ENCODE measurements at regions not wholly inside any gene's neighbourhood (a gene's known extent, or its start where the extent isn't known, plus 50 kb on each side); places are given as distances from the start of the nearest gene placed in this dataset.

DNA sequence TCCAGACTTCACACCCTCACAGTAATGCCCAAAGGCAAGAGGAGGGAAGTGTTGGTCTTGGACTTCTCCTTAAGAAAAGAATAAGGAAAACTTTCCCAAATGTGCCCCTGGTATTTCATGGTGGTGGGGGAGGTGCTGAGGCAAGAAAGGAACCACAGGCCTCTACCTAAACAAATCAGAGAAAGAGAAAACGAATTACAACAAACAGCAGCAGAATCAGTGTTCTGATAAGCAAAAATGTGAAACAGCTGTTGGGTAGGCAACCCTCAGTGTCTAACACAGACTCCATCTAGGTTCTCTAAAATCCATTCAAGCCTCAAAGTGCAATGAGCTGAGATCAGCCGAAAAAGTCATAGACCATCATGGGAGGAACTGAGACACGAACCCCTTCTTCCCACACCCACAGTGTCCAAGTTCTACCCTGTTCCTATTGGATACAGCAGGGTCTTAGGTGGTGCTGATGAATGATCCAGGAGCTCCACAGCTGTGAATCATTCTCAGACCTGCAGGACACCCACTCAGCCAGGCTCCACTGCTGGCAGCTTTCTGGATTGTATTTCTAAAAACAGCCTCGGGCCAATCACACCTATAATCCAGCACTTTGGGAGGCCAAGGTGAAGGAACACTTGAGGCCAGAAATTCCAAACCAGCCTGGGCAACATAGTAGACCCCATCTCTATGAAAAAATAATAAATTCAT is 149.1 kb downstream of the PLPP3 start (continued):
- TF ChIP-seq, protein P1, sequence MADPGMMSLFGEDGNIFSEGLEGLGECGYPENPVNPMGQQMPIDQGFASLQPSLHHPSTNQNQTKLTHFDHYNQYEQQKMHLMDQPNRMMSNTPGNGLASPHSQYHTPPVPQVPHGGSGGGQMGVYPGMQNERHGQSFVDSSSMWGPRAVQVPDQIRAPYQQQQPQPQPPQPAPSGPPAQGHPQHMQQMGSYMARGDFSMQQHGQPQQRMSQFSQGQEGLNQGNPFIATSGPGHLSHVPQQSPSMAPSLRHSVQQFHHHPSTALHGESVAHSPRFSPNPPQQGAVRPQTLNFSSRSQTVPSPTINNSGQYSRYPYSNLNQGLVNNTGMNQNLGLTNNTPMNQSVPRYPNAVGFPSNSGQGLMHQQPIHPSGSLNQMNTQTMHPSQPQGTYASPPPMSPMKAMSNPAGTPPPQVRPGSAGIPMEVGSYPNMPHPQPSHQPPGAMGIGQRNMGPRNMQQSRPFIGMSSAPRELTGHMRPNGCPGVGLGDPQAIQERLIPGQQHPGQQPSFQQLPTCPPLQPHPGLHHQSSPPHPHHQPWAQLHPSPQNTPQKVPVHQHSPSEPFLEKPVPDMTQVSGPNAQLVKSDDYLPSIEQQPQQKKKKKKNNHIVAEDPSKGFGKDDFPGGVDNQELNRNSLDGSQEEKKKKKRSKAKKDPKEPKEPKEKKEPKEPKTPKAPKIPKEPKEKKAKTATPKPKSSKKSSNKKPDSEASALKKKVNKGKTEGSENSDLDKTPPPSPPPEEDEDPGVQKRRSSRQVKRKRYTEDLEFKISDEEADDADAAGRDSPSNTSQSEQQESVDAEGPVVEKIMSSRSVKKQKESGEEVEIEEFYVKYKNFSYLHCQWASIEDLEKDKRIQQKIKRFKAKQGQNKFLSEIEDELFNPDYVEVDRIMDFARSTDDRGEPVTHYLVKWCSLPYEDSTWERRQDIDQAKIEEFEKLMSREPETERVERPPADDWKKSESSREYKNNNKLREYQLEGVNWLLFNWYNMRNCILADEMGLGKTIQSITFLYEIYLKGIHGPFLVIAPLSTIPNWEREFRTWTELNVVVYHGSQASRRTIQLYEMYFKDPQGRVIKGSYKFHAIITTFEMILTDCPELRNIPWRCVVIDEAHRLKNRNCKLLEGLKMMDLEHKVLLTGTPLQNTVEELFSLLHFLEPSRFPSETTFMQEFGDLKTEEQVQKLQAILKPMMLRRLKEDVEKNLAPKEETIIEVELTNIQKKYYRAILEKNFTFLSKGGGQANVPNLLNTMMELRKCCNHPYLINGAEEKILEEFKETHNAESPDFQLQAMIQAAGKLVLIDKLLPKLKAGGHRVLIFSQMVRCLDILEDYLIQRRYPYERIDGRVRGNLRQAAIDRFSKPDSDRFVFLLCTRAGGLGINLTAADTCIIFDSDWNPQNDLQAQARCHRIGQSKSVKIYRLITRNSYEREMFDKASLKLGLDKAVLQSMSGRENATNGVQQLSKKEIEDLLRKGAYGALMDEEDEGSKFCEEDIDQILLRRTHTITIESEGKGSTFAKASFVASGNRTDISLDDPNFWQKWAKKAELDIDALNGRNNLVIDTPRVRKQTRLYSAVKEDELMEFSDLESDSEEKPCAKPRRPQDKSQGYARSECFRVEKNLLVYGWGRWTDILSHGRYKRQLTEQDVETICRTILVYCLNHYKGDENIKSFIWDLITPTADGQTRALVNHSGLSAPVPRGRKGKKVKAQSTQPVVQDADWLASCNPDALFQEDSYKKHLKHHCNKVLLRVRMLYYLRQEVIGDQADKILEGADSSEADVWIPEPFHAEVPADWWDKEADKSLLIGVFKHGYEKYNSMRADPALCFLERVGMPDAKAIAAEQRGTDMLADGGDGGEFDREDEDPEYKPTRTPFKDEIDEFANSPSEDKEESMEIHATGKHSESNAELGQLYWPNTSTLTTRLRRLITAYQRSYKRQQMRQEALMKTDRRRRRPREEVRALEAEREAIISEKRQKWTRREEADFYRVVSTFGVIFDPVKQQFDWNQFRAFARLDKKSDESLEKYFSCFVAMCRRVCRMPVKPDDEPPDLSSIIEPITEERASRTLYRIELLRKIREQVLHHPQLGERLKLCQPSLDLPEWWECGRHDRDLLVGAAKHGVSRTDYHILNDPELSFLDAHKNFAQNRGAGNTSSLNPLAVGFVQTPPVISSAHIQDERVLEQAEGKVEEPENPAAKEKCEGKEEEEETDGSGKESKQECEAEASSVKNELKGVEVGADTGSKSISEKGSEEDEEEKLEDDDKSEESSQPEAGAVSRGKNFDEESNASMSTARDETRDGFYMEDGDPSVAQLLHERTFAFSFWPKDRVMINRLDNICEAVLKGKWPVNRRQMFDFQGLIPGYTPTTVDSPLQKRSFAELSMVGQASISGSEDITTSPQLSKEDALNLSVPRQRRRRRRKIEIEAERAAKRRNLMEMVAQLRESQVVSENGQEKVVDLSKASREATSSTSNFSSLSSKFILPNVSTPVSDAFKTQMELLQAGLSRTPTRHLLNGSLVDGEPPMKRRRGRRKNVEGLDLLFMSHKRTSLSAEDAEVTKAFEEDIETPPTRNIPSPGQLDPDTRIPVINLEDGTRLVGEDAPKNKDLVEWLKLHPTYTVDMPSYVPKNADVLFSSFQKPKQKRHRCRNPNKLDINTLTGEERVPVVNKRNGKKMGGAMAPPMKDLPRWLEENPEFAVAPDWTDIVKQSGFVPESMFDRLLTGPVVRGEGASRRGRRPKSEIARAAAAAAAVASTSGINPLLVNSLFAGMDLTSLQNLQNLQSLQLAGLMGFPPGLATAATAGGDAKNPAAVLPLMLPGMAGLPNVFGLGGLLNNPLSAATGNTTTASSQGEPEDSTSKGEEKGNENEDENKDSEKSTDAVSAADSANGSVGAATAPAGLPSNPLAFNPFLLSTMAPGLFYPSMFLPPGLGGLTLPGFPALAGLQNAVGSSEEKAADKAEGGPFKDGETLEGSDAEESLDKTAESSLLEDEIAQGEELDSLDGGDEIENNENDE (IDR thresholded peaks at IDR 0.05; ENCODE audit: insufficient replicate concordance, low read length), result no peak
- TF ChIP-seq, protein P2, sequence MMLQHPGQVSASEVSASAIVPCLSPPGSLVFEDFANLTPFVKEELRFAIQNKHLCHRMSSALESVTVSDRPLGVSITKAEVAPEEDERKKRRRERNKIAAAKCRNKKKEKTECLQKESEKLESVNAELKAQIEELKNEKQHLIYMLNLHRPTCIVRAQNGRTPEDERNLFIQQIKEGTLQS (IDR thresholded peaks at IDR 0.05; ENCODE audit: insufficient read depth, low read depth, low read length), result no peak
- TF ChIP-seq HDAC2 (IDR thresholded peaks at IDR 0.05; ENCODE audit: borderline replicate concordance in 1 of 2, low read depth in 2 of 2, low read length in 2 of 2), result no peak
- TF ChIP-seq SP1 (IDR thresholded peaks at IDR 0.05; ENCODE audit: low read depth, low read length), result no peak
- TF ChIP-seq CBX5 (IDR thresholded peaks at IDR 0.05; ENCODE audit: low read depth, low read length), result no peak
- TF ChIP-seq HDAC6 (IDR thresholded peaks at IDR 0.05; ENCODE audit: low read depth, low read length), result no peak
- TF ChIP-seq TEAD4 (IDR thresholded peaks at IDR 0.05; ENCODE audit: low read depth, low read length), result no peak
- TF ChIP-seq BACH1 (IDR thresholded peaks at IDR 0.05; ENCODE audit: low read length), result no peak
- no peak for TF ChIP-seq FOSL1 (IDR thresholded peaks at IDR 0.05; ENCODE audit: insufficient read depth, low read depth, low read length)
- no peak for TF ChIP-seq TAF1 (IDR thresholded peaks at IDR 0.05; ENCODE audit: low read depth, low read length)
